BE2C (cell line): ENCODE measurements at regions not wholly inside any gene's neighbourhood (a gene's known extent, or its start where the extent isn't known, plus 50 kb on each side); places are given as distances from the start of the nearest gene placed in this dataset.
"Not testable (repeated sequence)": the region's sequence is repeated elsewhere in the genome, so short reads cannot be mapped to it uniquely, and the experiment has no call there.

Experiments used
- DNase-seq: peaks from one replicate; pipeline ENCODE4 v3.0.0-alpha.2; 2020
- H3K27me3 ChIP-seq: fragments of 250-450 bp; sonication (Bioruptor Pico); 2 replicates; pipeline ENCODE4 v1.5.1; 2020; ENCODE audit warnings: mild to moderate bottlenecking
- H3K36me3 ChIP-seq: fragments of 250-450 bp; sonication (Bioruptor Pico); 2 replicates; pipeline ENCODE4 v1.5.1; 2020; ENCODE audit warnings: mild to moderate bottlenecking
- H3K4me1 ChIP-seq: fragments of 250-450 bp; sonication (Bioruptor Pico); 2 replicates; pipeline ENCODE4 v1.5.1; 2020
- H3K4me3 ChIP-seq: 2 replicates; pipeline ENCODE4 v1.5.1; 2011; ENCODE audit warnings: low read depth, low read length
- H3K9me3 ChIP-seq: fragments of 250-450 bp; sonication (Bioruptor Pico); 2 replicates; pipeline ENCODE4 v1.5.1; 2020
- TF ChIP-seq, protein P1 (sequence below): IDR thresholded peaks from 2 replicates; pipeline ENCODE4 v1.5.1; 2012; ENCODE audit warnings: mild to moderate bottlenecking, low read depth, low read length

GRCh38 chr5:27855491-27855890, 817.1 kb upstream of the CDH9 start:
- no peaks in the 10 kb centered on the region for H3K4me1 ChIP-seq
- no peaks in the 10 kb centered on the region for H3K27me3 ChIP-seq
- 0 out of 2 replicates have a peak, but pooled peaks cover 3% of the 10 kb centered on the region for H3K9me3 ChIP-seq
- TF ChIP-seq, protein P1, sequence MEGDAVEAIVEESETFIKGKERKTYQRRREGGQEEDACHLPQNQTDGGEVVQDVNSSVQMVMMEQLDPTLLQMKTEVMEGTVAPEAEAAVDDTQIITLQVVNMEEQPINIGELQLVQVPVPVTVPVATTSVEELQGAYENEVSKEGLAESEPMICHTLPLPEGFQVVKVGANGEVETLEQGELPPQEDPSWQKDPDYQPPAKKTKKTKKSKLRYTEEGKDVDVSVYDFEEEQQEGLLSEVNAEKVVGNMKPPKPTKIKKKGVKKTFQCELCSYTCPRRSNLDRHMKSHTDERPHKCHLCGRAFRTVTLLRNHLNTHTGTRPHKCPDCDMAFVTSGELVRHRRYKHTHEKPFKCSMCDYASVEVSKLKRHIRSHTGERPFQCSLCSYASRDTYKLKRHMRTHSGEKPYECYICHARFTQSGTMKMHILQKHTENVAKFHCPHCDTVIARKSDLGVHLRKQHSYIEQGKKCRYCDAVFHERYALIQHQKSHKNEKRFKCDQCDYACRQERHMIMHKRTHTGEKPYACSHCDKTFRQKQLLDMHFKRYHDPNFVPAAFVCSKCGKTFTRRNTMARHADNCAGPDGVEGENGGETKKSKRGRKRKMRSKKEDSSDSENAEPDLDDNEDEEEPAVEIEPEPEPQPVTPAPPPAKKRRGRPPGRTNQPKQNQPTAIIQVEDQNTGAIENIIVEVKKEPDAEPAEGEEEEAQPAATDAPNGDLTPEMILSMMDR: no peak
- no peaks in the 10 kb centered on the region for H3K36me3 ChIP-seq
- H3K4me3 ChIP-seq: no peak overlapping the region
- DNase-seq: no peak

DNA sequence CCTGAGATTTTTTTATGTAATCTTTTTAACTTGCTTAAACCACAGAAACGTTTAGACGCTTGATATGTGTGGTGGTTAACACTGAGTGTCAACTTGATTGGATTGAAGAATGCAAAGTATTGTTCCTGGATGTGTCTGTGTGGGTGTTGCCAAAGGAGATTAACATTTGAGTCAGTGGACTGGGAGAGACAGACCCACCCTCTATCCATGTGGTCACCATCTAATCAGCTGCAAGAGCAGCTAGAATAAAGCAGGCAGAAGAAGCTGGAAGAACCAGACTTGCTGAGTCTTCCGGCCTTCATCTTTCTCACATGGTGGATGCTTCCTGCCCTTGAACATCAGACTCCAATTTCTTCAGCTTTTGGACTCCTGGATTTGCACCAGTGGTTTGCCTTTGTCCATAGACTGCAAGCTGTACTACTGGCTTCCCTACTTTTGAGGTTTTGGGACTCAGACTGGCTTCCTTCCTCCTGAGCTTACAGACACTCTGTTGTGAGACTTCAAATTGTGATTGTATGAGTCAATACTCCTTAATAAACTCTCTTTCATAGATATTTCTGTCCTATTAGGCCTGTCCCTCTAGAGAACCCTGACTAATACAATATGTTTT, 816.0 kb upstream of the CDH9 start:
- Histone ChIP-seq H3K36me3 (no peaks in the 10 kb centered on the region), H3K27me3 (no peaks in the 10 kb centered on the region), H3K4me1 (no peaks in the 10 kb centered on the region), H3K9me3 (no peaks in the 10 kb centered on the region), H3K4me3 (no peak overlapping the region)
- no peak for DNase-seq
- TF ChIP-seq, protein P1: no peak

DNA sequence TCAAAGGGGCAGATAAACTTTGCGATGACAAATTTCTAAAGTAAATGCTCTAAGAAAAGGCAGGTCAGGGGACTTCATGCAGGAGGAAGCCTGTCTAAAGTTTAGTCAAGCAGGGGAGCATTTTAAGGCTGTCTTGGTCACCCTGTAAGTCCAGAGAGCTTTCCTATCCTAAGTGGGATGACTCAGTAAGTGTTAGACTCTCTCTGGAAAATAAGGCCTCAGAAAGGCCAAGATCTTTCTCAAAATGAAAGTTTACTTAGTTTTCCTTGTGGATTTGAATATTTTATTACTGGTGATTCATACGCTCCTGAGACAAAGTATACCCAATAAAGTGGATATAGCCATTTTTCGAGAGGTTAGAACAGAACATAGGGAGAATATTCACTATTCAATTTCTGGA, 806.9 kb upstream of the CDH9 start:
- Histone ChIP-seq H3K36me3 (no peaks in the 10 kb centered on the region), H3K27me3 (no peaks in the 10 kb centered on the region), H3K4me1 (no peaks in the 10 kb centered on the region), H3K9me3 (no peaks in the 10 kb centered on the region), H3K4me3 (no peak overlapping the region)
- TF ChIP-seq, protein P1: no peak
- DNase-seq: no peak

GRCh38 chr5:27836704-27837103, 798.3 kb upstream of the CDH9 start:
- DNase-seq, H3K27me3 ChIP-seq, H3K36me3 ChIP-seq, H3K4me3 ChIP-seq, H3K9me3 ChIP-seq, H3K4me1 ChIP-seq: not testable (repeated sequence)

DNA sequence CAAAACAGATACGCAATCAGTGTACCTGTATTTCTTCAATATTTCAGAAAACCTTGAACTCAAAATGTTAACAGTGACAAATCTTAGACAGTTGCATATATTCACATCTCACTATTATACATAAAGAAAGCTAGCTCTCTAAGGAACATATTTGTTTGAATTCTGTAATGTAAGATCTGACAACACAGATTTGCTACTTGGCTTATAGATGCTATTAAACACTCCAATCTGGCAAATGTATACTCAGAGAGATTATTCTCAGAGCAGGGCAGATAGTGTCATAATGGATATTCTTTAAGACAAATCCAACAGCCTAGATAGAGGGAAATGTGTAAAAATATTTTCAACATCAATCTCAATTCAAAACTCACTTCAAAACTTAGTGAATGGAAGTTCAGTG, 794.5 kb upstream of the CDH9 start:
- no peak for DNase-seq
- no peak overlapping the region for H3K4me3 ChIP-seq
- no peaks in the 10 kb centered on the region for H3K9me3 ChIP-seq
- H3K27me3 ChIP-seq: no peaks in the 10 kb centered on the region
- TF ChIP-seq, protein P1: no peak
- no peaks in the 10 kb centered on the region for H3K36me3 ChIP-seq
- no peaks in the 10 kb centered on the region for H3K4me1 ChIP-seq

GRCh38 chr5:27830546-27830945, 792.2 kb upstream of the CDH9 start:
- Histone ChIP-seq H3K4me3 (no peak overlapping the region), H3K4me1 (no peaks in the 10 kb centered on the region), H3K9me3 (no peaks in the 10 kb centered on the region), H3K27me3 (no peaks in the 10 kb centered on the region), H3K36me3 (no peaks in the 10 kb centered on the region)
- TF ChIP-seq, protein P1: no peak
- DNase-seq: no peak

GRCh38 chr5:27821681-27822080, 783.3 kb upstream of the CDH9 start:
- no peak for DNase-seq
- TF ChIP-seq, protein P1: no peak
- Histone ChIP-seq H3K36me3 (no peaks in the 10 kb centered on the region), H3K27me3 (no peaks in the 10 kb centered on the region), H3K4me3 (no peak overlapping the region), H3K9me3 (no peaks in the 10 kb centered on the region), H3K4me1 (no peaks in the 10 kb centered on the region; the same call in 1 of the 2 replicates)
